ENCODE measurements at regions not wholly inside any gene's neighbourhood (a gene's known extent, or its start where the extent isn't known, plus 50 kb on each side); places are given as distances from the start of the nearest gene placed in this dataset.
"Not testable (repeated sequence)": the region's sequence is repeated elsewhere in the genome, so short reads cannot be mapped to it uniquely, and the experiment has no call there.

DNA sequence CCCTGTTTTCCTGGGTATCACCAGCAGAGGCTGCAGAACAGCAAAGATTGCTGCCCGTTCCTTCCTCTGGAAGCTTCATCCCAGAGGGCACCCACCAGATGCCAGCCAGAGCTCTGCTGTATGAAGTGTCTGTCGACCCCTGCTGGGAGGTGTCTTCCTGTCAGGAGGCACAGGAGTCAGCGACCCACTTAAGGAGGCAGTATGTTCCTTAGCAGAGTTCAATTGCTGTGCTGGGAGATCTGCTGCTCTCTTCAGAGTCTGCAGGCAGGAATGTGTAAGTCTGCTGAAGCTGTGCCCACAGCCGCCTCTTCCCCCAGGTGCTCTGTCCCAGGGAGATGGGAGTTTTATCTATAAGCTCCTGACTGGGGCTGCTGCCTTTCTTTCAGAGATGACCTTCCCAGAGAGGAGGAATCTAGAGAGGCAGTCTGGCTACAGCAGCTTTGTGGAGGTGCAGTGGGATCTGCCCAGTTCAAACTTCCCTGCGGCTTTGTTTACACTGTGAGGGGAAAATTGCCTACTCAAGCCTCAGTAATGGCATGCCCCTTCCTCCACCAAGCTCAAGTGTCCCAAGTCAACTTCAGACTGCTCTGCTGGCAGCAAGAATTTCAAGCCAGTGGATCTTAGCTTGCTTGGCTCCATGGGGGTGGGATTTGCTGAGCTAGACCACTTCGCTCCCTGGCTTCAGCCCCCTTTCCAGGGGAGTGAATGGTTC lies 100.6 kb downstream of the TMEM168 start:
- DNase-seq, result not testable (repeated sequence)

DNA sequence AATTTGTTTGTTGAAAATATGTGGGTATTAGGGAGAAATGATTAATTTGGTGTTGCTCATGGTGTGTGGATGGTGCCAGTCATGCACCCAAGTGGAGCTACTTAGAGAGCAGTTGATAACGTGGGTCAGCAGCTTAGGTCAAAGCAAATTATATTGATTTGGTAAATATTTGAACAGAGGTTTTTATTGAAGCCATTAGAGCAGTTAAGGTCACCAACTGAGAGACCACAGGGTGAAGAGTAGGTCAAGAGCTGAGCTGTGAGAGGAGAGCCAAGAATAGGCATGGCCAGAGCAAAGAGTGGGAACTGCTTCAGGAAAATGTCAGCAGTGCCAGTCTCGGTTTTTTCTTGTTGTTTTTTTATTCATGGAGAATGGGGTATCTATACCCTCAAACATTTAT lies 97.9 kb downstream of the TMEM168 start:
- peak; percentile 26 for DNase-seq

DNA sequence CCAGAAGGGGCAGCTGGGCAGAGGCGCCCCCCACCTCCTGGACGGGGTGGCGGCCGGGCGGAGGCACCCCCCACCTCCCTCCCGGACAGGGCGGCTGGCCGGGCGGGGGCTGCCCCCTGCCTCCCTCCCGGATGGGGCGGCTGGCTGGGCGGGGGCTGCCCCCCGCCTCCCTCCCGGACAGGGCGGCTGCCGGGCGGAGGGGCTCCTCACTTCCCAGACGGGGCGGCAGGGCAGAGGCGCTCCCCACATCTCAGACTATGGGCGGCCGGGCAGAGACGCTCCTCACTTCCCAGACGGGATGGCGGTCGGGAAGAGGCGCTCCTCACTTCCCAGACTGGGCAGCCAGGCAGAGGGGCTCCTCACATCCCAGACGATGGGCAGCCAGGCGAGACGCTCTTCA lies 93.0 kb downstream of the TMEM168 start:
- not testable (repeated sequence) for DNase-seq

DNA sequence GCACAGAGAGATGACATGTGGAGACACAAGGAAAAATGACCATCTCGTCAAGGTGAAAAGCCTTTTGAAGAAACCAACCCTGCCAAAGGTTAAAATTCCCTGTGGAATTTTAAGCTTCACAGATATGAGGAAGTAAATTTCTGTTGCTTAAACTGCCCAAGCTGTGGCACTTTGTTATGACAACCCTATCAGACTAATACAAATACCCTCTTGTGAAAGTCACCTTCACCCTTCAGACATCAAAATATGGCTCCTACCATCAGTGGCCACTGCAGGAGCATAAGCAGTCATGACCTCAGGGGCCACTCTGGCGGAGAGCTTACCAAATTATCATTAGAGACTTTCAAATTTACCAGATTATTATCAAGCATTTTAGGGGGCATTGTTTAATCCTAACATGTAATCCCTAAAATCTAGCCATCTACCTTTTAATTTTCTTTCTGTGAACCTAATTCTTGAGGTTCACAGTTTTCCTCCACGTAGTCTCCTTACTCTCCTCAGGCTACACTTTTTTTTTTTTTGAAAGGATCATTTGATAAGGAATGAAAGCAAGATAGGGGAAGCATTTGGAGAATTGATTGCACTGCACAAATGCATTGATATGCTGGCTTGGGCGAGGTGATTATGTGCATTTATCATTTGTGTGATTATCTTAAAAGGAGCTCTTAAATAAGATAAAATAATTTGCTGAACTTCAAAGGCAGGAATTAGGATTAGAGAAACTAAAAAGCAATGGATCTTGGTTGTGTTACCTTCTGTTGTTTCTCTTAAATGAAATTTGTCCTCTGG lies 90.3 kb downstream of the TMEM168 start:
- DNase-seq, result no peak

DNA sequence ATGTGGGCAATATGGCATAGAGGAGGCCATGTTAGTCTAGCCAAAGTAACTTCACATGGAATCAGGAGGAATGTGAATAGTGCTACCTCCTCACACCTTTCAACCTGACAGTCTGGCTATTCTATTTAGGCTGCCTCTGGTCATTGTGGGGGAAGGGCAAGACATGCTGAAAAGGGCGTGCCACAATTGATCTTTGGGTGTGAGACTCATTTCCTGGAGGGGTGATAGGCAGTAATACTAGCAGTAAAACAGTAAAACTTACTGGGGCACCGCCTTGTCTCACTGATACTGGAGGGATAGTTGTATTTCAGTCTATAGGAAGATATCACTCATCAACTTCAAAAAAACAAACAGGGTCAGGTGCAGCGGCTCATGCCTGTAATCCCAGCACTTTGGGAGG lies 88.7 kb downstream of the TMEM168 start:
- no peak for DNase-seq

DNA sequence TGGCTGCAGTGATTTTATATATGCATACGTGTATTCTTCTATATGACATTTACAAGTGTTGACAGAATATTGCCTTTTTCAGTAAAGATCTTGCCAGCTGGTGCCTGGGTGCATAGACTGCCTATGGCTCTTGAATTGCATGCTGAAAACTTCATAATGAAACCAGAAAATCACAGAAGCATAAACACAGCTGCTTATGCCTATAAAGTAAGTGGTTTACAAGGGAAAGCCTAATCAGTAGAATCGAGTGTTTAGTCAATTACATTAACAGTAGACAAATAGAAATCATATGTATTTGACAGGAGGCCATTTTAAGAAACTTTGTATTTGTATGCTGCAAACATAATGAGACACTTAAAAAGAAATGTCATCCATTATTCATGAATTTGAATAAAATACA lies 82.5 kb downstream of the TMEM168 start:
- DNase-seq, result no peak

DNA sequence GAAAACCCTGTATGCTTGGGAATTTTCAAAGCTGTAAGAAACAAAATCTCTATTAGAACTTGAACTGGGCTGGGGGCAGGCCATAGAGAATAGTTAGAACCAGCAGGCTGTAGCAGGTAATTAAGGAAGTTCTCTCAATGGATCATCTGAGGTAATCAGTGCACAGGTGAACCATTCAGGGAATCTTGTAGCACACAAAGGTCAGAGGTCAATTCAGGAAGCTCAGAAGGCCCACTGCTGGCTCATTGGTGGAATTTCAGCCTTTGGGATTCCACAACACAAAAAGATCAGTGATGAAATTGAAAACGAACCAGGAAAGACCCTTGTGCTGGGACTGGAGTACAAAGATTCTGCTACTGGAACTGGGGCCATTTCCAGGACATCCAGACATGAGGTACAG lies 82.0 kb downstream of the TMEM168 start:
- no peak for DNase-seq

Data from DMS153 (cell line).